A549 (cell line): ENCODE measurements at regions not wholly inside any gene's neighbourhood (a gene's known extent, or its start where the extent isn't known, plus 50 kb on each side); places are given as distances from the start of the nearest gene placed in this dataset.

Source experiments
- ATAC-seq, 2 experiments: fragments of 200-7000 bp in 1 of 2; fragments of >200 bp in 1 of 2; cut with Nextera tagmentation in 1 of 2; cut with Tn5 transposase in 1 of 2; 3 replicates each; pipeline versions ENCODE4 v1.8.0 to v1.9.1; 2018 to 2020; ENCODE audit warnings: mild to moderate bottlenecking in 1 of 2, moderate library complexity in 1 of 2
- CTCF ChIA-PET: fragments of 300-600 bp; sonication (Branson Sonifier 250); formaldehyde crosslinking; extraction: SDS; loops from one replicate; lab custom pipeline; 2021; ENCODE audit warnings: antibody characterized with exemption, inconsistent platforms; lab: Yijun Ruan, JAX
- POLR2A ChIA-PET: fragments of 350-600 bp; formaldehyde crosslinking; extraction: SDS; loops from one replicate; lab custom pipeline; 2021; ENCODE audit warnings: antibody characterized with exemption, inconsistent platforms; lab: Yijun Ruan, JAX
- DNase-seq, 2 experiments: peaks; one replicate each; pipeline versions ENCODE4 v3.0.0 to v3.0.0-alpha.2; 2011 to 2016; ENCODE audit warnings: low read depth in 1 of 2, low spot score in 1 of 2
- FAIRE-seq: peaks from 2 replicates; lab custom pipeline; 2011; peaks lifted over from hg19 to GRCh38; lab: Jason Lieb, UNC
- H3K27ac ChIP-seq, 2 experiments: fragments of >200 bp; sonication (Bioruptor Twin); formaldehyde crosslinking; 3 replicates each; pipeline ENCODE4 v1.5.1; 2016 to 2017
- H3K4me1 ChIP-seq: fragments of >200 bp; sonication (Bioruptor Twin); formaldehyde crosslinking; 3 replicates; pipeline ENCODE4 v1.6.1; 2016
- H3K4me2 ChIP-seq: fragments of >200 bp; sonication (Bioruptor Twin); formaldehyde crosslinking; 3 replicates; pipeline ENCODE4 v1.6.1; 2016
- H3K4me3 ChIP-seq: fragments of >200 bp; sonication (Bioruptor Twin); formaldehyde crosslinking; 3 replicates; pipeline ENCODE4 v1.5.1; 2016
- H3K9me3 ChIP-seq: fragments of >200 bp; sonication (Bioruptor Twin); formaldehyde crosslinking; 3 replicates; pipeline ENCODE4 v1.6.1; 2016
- CBX8 ChIP-seq: fragments of 200-600 bp; sonication (generic); IDR thresholded peaks from 2 replicates; pipeline ENCODE4 v1.6.1; 2016
- CEBPB ChIP-seq, 2 experiments: fragments of >200 bp in 1 of 2; sonication (Bioruptor Twin) in 1 of 2; formaldehyde crosslinking in 1 of 2; IDR thresholded peaks; 2 replicates each; pipeline ENCODE4 v1.6.1; 2012 to 2016
- CHD2 ChIP-seq: fragments of 150-350 bp; IDR thresholded peaks from 2 replicates; pipeline ENCODE4 v1.6.1; 2014; ENCODE audit warnings: low read length; ENCODE audit not compliant: partially characterized antibody
- CHD4 ChIP-seq: fragments of 200-600 bp; sonication (generic); IDR thresholded peaks from 2 replicates; pipeline ENCODE4 v1.6.1; 2016; ENCODE audit warnings: antibody characterized with exemption, mild to moderate bottlenecking, borderline replicate concordance
- CTCF ChIP-seq: fragments of >200 bp; sonication (Bioruptor Twin); formaldehyde crosslinking; IDR thresholded peaks from 3 replicates; pipeline ENCODE4 v1.5.1; 2016
- E2F6 ChIP-seq: IDR thresholded peaks from 2 replicates; pipeline ENCODE4 v1.6.1; 2012; ENCODE audit warnings: low read depth, borderline replicate concordance
- EP300 ChIP-seq, 2 experiments: fragments of >200 bp; sonication (Bioruptor Twin); formaldehyde crosslinking; IDR thresholded peaks; 2 replicates in 1 of 2; 3 replicates in 1 of 2; pipeline ENCODE4 v1.6.1; 2016 to 2017
- FOXS1 ChIP-seq: fragments of 250-450 bp; sonication (Bioruptor Pico); IDR thresholded peaks from 2 replicates; pipeline ENCODE4 v1.5.0; 2020; ENCODE audit warnings: mild to moderate bottlenecking, moderate library complexity
- HDAC2 ChIP-seq: fragments of 200-600 bp; sonication (generic); IDR thresholded peaks from 2 replicates; pipeline ENCODE4 v1.6.1; 2016
- HES2 ChIP-seq: fragments of >200 bp; sonication (Bioruptor Twin); formaldehyde crosslinking; IDR thresholded peaks from 2 replicates; pipeline ENCODE4 v1.6.1; 2016
- HEYL ChIP-seq: fragments of 250-450 bp; sonication (Bioruptor Pico); IDR thresholded peaks from 2 replicates; pipeline ENCODE4 v1.8.0; 2021; ENCODE audit warnings: mild to moderate bottlenecking, moderate library complexity
- HMGXB4 ChIP-seq: fragments of 250-450 bp; sonication (Bioruptor Pico); IDR thresholded peaks from 2 replicates; pipeline ENCODE4 v1.5.0; 2021; ENCODE audit warnings: mild to moderate bottlenecking, moderate library complexity, borderline replicate concordance
- HOXB13 ChIP-seq: fragments of 250-450 bp; sonication (Bioruptor Pico); IDR thresholded peaks from 2 replicates; pipeline ENCODE4 v1.5.0; 2020; ENCODE audit warnings: low read depth, mild to moderate bottlenecking, moderate library complexity
- HOXB5 ChIP-seq: fragments of 250-450 bp; sonication (Bioruptor Pico); IDR thresholded peaks from 2 replicates; pipeline ENCODE4 v1.5.0; 2020; ENCODE audit warnings: mild to moderate bottlenecking, moderate library complexity
- KDM1A ChIP-seq: fragments of 200-600 bp; sonication (generic); IDR thresholded peaks from 2 replicates; pipeline ENCODE4 v1.6.1; 2016; ENCODE audit warnings: low read depth, mild to moderate bottlenecking
- MAX ChIP-seq: IDR thresholded peaks from 2 replicates; pipeline ENCODE4 v1.6.1; 2012
- MAZ ChIP-seq: fragments of 150-350 bp; IDR thresholded peaks from 2 replicates; pipeline ENCODE4 v1.6.1; 2014; ENCODE audit warnings: antibody characterized with exemption, low read depth, low read length, borderline replicate concordance
- NFE2L2 ChIP-seq: fragments of 150-350 bp; conservative IDR thresholded peaks from 2 replicates; pipeline ENCODE4 v1.6.1; 2014; ENCODE audit warnings: low read length
- NR3C1 ChIP-seq: fragments of >200 bp; sonication (Bioruptor Twin); formaldehyde crosslinking; IDR thresholded peaks from 3 replicates; pipeline ENCODE4 v1.6.1; 2017
- POLR2AphosphoS2 ChIP-seq: conservative IDR thresholded peaks from 2 replicates; pipeline ENCODE4 v1.6.1; 2012; ENCODE audit warnings: low read length, improper control_type of control experiment, inconsistent platforms
- RCOR1 ChIP-seq: fragments of 150-350 bp; IDR thresholded peaks from 2 replicates; pipeline ENCODE4 v1.6.1; 2014; ENCODE audit warnings: antibody characterized with exemption, low read length, low read depth
- RFX5 ChIP-seq: fragments of 450-650 bp; IDR thresholded peaks from 2 replicates; pipeline ENCODE4 v1.7.1; 2014; ENCODE audit warnings: antibody characterized with exemption, mild to moderate bottlenecking, moderate library complexity
- SREBF2 ChIP-seq: fragments of 450-650 bp; IDR thresholded peaks from 2 replicates; pipeline ENCODE4 v1.6.1; 2014; ENCODE audit warnings: mild to moderate bottlenecking, moderate library complexity
- TP53 ChIP-seq: fragments of 250-450 bp; sonication (Bioruptor Pico); IDR thresholded peaks from 2 replicates; pipeline ENCODE4 v1.5.0; 2021; ENCODE audit warnings: mild to moderate bottlenecking, moderate library complexity
- ZC3H11A ChIP-seq: fragments of 450-650 bp; IDR thresholded peaks from 2 replicates; pipeline ENCODE4 v1.6.1; 2014; ENCODE audit warnings: antibody characterized with exemption, mild to moderate bottlenecking
- WGBS: methylation state at CpG from one replicate; pipeline ENCODE4 v1.1.6; 2017; ENCODE audit errors: missing lambda C conversion rate; 5-methylcytosine and 5-hydroxymethylcytosine counted together

GRCh38 chr12:105954951-105955931 is 183.5 kb downstream of the NUAK1 start:
- Histone ChIP-seq H3K9me3 (no peaks in the 10 kb centered on the region), H3K4me1 (peaks cover 13% of the 10 kb centered on the region), H3K4me3 (no peak overlapping the region), H3K4me2 (no peak overlapping the region), H3K27ac (peak overlapping the region; percentile 11 to 23; a peak in 1 of 6 replicates)
- FAIRE-seq (no peak), ATAC-seq (no peak), DNase-seq (no peak)
- TF ChIP-seq SREBF2 (no peak), RCOR1 (no peak), MAX (no peak), HMGXB4 (CRISPR knock-in tag) (no peak), FOXS1 (no peak), CHD2 (no peak), MAZ (no peak), E2F6 (no peak), HES2 (no peak), CEBPB (IDR thresholded peaks at IDR 0.05) (no peak), NR3C1 (no peak), HDAC2 (no peak), RFX5 (no peak), KDM1A (no peak), CBX8 (no peak), CTCF (no peak), HOXB13 (CRISPR knock-in tag) (no peak), EP300 (IDR thresholded peaks at IDR 0.05) (no peak), HOXB5 (CRISPR knock-in tag) (no peak)
- POLR2A ChIA-PET: no interaction called here
- CTCF ChIA-PET: interaction anchor here (0.7 to 2.0 kb wide), 3 partner anchors 19 to 181 kb away, joined by 3 to 8 read pairs (median 5); no protein-coding TSS in a partner anchor
- 84% methylated on average over 7 of the region's 7 CpGs for WGBS

GRCh38 chr12:105955976-105956375 is 182.8 kb downstream of the NUAK1 start:
- 50% methylated on average over 2 of the region's 2 CpGs for whole genome bisulfite sequencing
- CTCF ChIA-PET: interaction anchor here (1.8 to 2.0 kb wide), 2 partner anchors 20 to 180 kb away, joined by 5 to 8 read pairs; no protein-coding TSS in a partner anchor
- ATAC-seq (no peak), DNase-seq (no peak), FAIRE-seq (no peak)
- H3K9me3 ChIP-seq: no peaks in the 10 kb centered on the region
- H3K4me3 ChIP-seq: no peak overlapping the region
- H3K4me1 ChIP-seq: peaks cover 20% of the 10 kb centered on the region
- no peak overlapping the region for H3K27ac ChIP-seq
- no peak overlapping the region for H3K4me2 ChIP-seq
- TF ChIP-seq ZC3H11A: no peak
- no peak for TF ChIP-seq HEYL (CRISPR knock-in tag)
- no peak for TF ChIP-seq KDM1A
- no peak for TF ChIP-seq NFE2L2
- TF ChIP-seq HOXB13 (CRISPR knock-in tag): no peak
- TF ChIP-seq POLR2AphosphoS2: no peak
- TF ChIP-seq TP53 (CRISPR knock-in tag): no peak
- TF ChIP-seq CTCF: no peak
- no peak for TF ChIP-seq CHD4
- POLR2A ChIA-PET: no interaction called here
